ENCODE measurements at regions not wholly inside any gene's neighbourhood (a gene's known extent, or its start where the extent isn't known, plus 50 kb on each side); places are given as distances from the start of the nearest gene placed in this dataset.

- TF ChIP-seq TAF1 (IDR thresholded peaks at IDR 0.05; ENCODE audit: borderline replicate concordance, insufficient read depth, low read length) (no peak), POLR2AphosphoS5 (IDR thresholded peaks at IDR 0.05; ENCODE audit: low read depth, low read length) (no peak), SIN3A (IDR thresholded peaks at IDR 0.05; ENCODE audit: borderline replicate concordance, insufficient read depth, low read length) (no peak), FOXP2 (optimal IDR thresholded peaks at IDR 0.05; ENCODE audit: borderline replicate concordance, extremely low read depth, extremely low read length, insufficient read depth) (no peak)
- TF ChIP-seq, protein P1, sequence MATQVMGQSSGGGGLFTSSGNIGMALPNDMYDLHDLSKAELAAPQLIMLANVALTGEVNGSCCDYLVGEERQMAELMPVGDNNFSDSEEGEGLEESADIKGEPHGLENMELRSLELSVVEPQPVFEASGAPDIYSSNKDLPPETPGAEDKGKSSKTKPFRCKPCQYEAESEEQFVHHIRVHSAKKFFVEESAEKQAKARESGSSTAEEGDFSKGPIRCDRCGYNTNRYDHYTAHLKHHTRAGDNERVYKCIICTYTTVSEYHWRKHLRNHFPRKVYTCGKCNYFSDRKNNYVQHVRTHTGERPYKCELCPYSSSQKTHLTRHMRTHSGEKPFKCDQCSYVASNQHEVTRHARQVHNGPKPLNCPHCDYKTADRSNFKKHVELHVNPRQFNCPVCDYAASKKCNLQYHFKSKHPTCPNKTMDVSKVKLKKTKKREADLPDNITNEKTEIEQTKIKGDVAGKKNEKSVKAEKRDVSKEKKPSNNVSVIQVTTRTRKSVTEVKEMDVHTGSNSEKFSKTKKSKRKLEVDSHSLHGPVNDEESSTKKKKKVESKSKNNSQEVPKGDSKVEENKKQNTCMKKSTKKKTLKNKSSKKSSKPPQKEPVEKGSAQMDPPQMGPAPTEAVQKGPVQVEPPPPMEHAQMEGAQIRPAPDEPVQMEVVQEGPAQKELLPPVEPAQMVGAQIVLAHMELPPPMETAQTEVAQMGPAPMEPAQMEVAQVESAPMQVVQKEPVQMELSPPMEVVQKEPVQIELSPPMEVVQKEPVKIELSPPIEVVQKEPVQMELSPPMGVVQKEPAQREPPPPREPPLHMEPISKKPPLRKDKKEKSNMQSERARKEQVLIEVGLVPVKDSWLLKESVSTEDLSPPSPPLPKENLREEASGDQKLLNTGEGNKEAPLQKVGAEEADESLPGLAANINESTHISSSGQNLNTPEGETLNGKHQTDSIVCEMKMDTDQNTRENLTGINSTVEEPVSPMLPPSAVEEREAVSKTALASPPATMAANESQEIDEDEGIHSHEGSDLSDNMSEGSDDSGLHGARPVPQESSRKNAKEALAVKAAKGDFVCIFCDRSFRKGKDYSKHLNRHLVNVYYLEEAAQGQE (IDR thresholded peaks at IDR 0.05; ENCODE audit: insufficient read depth in 1 of 2, low read depth in 2 of 2, low read length in 2 of 2): no peak
Observed at GRCh38 chr2:6186332-6187151, 494.4 kb downstream of the SOX11 start.

- TF ChIP-seq TAF1 (IDR thresholded peaks at IDR 0.05; ENCODE audit: borderline replicate concordance, insufficient read depth, low read length) (no peak), SIN3A (IDR thresholded peaks at IDR 0.05; ENCODE audit: borderline replicate concordance, insufficient read depth, low read length) (no peak), POLR2AphosphoS5 (IDR thresholded peaks at IDR 0.05; ENCODE audit: low read depth, low read length) (no peak), FOXP2 (optimal IDR thresholded peaks at IDR 0.05; ENCODE audit: borderline replicate concordance, extremely low read depth, extremely low read length, insufficient read depth) (no peak)
- TF ChIP-seq, protein P1 (IDR thresholded peaks at IDR 0.05; ENCODE audit: insufficient read depth in 1 of 2, low read depth in 2 of 2, low read length in 2 of 2): no peak
Observed at GRCh38 chr2:6196449-6196848, 504.3 kb downstream of the SOX11 start.

DNA sequence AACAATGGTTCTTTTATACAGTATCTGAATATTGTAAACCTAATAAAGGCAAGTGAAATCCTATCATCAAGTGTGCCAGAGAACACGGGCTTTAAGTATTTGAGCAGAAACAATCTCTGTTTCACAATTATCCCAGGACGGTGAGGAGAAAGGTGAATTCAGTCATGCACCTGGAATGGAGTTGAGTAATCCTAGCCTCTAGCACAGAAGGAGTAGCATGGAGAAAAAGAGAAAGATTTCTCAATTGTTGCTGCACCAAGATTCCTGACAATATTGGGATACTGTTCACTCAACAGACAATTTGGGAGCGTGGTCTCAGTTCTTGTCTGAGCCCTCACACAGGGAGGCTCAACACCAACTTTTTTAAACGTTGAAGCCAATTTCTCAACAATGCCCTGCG, 510.6 kb downstream of the SOX11 start:
- TF ChIP-seq POLR2AphosphoS5 (IDR thresholded peaks at IDR 0.05; ENCODE audit: low read depth, low read length): no peak
- no peak for TF ChIP-seq TAF1 (IDR thresholded peaks at IDR 0.05; ENCODE audit: borderline replicate concordance, insufficient read depth, low read length)
- TF ChIP-seq, protein P1 (IDR thresholded peaks at IDR 0.05; ENCODE audit: insufficient read depth in 1 of 2, low read depth in 2 of 2, low read length in 2 of 2): no peak
- TF ChIP-seq FOXP2 (optimal IDR thresholded peaks at IDR 0.05; ENCODE audit: borderline replicate concordance, extremely low read depth, extremely low read length, insufficient read depth): no peak
- no peak for TF ChIP-seq SIN3A (IDR thresholded peaks at IDR 0.05; ENCODE audit: borderline replicate concordance, insufficient read depth, low read length)

- TF ChIP-seq SIN3A (IDR thresholded peaks at IDR 0.05; ENCODE audit: borderline replicate concordance, insufficient read depth, low read length): no peak
- no peak for TF ChIP-seq TAF1 (IDR thresholded peaks at IDR 0.05; ENCODE audit: borderline replicate concordance, insufficient read depth, low read length)
- TF ChIP-seq POLR2AphosphoS5 (IDR thresholded peaks at IDR 0.05; ENCODE audit: low read depth, low read length): no peak
- no peak for TF ChIP-seq FOXP2 (optimal IDR thresholded peaks at IDR 0.05; ENCODE audit: borderline replicate concordance, extremely low read depth, extremely low read length, insufficient read depth)
- TF ChIP-seq, protein P1 (IDR thresholded peaks at IDR 0.05; ENCODE audit: insufficient read depth in 1 of 2, low read depth in 2 of 2, low read length in 2 of 2): no peak
Observed at GRCh38 chr2:6203291-6203959, 511.2 kb downstream of the SOX11 start.

Data from PFSK-1 (cell line).